ENCODE measurements at regions not wholly inside any gene's neighbourhood (a gene's known extent, or its start where the extent isn't known, plus 50 kb on each side); places are given as distances from the start of the nearest gene placed in this dataset.

DNA sequence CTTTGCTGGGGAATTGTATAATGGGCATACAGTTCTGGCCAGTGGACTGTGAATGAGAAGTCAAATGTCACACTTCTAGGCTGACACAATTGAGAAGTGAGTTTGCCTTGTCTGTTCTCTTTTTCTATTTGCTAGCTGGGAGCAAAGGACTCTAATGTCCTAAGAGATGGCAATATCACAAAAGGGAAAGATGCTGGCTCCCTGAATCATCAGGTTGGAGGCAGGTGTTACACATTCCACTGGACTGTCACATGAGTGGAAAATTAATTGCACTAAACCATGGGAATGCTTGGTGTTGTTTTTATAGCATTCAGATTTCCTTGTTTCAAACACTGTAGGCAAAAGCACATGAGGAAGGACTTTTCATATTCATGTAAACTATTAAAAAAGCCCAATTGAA lies 388.3 kb downstream of the ADAM29 start:
- FAIRE-seq (no peak), DNase-seq (ENCODE audit: low read depth, low spot score) (no peak)
- TF ChIP-seq EZH2 (IDR thresholded peaks at IDR 0.05; ENCODE audit: low read length), result no peak
- TF ChIP-seq, protein P1, sequence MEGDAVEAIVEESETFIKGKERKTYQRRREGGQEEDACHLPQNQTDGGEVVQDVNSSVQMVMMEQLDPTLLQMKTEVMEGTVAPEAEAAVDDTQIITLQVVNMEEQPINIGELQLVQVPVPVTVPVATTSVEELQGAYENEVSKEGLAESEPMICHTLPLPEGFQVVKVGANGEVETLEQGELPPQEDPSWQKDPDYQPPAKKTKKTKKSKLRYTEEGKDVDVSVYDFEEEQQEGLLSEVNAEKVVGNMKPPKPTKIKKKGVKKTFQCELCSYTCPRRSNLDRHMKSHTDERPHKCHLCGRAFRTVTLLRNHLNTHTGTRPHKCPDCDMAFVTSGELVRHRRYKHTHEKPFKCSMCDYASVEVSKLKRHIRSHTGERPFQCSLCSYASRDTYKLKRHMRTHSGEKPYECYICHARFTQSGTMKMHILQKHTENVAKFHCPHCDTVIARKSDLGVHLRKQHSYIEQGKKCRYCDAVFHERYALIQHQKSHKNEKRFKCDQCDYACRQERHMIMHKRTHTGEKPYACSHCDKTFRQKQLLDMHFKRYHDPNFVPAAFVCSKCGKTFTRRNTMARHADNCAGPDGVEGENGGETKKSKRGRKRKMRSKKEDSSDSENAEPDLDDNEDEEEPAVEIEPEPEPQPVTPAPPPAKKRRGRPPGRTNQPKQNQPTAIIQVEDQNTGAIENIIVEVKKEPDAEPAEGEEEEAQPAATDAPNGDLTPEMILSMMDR (optimal IDR thresholded peaks at IDR 0.05 in 1 of 3, IDR thresholded peaks at IDR 0.05 in 1 of 3, conservative IDR thresholded peaks at IDR 0.05 in 1 of 3; ENCODE audit: extremely low read depth in 1 of 3, insufficient read depth in 2 of 3, low read length in 3 of 3), result no peak
- Histone ChIP-seq H3K9me3 (ENCODE audit: control insufficient read depth, low read depth, low read length) (no peaks in the 10 kb centered on the region), H3K9ac (ENCODE audit: control insufficient read depth, extremely low read depth, insufficient read depth, low read length) (no peak overlapping the region), H3K79me2 (ENCODE audit: control insufficient read depth, insufficient read depth, low read length) (no peaks in the 10 kb centered on the region), H3K27me3 (ENCODE audit: control insufficient read depth, extremely low read depth, insufficient read depth, low read length) (no peaks in the 10 kb centered on the region), H4K20me1 (ENCODE audit: control insufficient read depth, extremely low read depth, insufficient read depth, low read length) (no peaks in the 10 kb centered on the region), H3K36me3 (ENCODE audit: control insufficient read depth in 2 of 2, extremely low read depth in 1 of 2, insufficient read depth in 2 of 2, low read length in 2 of 2) (no peaks in the 10 kb centered on the region), H2AFZ (ENCODE audit: control insufficient read depth, low read length) (no peak overlapping the region), H3K27ac (ENCODE audit: control insufficient read depth, insufficient read depth, low read length) (no peak overlapping the region), H3K4me1 (ENCODE audit: control insufficient read depth, extremely low read depth, insufficient read depth, low read length) (no peaks in the 10 kb centered on the region), H3K4me3 (ENCODE audit: control insufficient read depth in 2 of 3, extremely low read depth in 1 of 3, insufficient read depth in 2 of 3, low read depth in 1 of 3, low read length in 3 of 3) (no peak overlapping the region), H3K9me1 (ENCODE audit: control insufficient read depth, extremely low read depth, insufficient read depth, low read length) (no peaks in the 10 kb centered on the region), H3K4me2 (ENCODE audit: control insufficient read depth, extremely low read depth, insufficient read depth, low read depth, low read length) (no peak overlapping the region)
- dilution Hi-C loops (cut with MboI; ENCODE audit: extremely low pct_ligation_motif_present, low sequenced_read_pairs), result no loop called here

DNA sequence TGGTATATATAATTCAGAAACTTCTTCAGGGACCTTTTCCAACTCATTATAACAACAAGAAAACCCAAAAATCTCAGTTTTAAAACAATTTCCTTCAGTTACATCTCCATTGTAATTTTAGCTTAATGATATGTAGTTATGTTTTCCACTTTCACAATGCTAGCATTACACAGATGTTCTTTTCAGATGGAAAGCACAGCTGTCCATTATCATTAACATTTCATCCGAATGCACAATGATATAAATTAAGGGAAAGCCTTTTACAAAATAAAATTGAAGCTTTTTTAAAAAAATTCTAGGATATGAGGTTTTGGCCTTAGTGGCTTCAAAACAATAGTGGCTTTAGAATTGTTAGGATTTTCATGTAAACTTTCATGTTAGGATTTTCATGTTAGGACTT lies 389.2 kb downstream of the ADAM29 start:
- Histone ChIP-seq H3K4me2 (ENCODE audit: control insufficient read depth, extremely low read depth, insufficient read depth, low read depth, low read length) (no peak overlapping the region), H3K9me1 (ENCODE audit: control insufficient read depth, extremely low read depth, insufficient read depth, low read length) (no peaks in the 10 kb centered on the region), H3K27ac (ENCODE audit: control insufficient read depth, insufficient read depth, low read length) (no peak overlapping the region), H3K4me3 (ENCODE audit: control insufficient read depth in 2 of 3, extremely low read depth in 1 of 3, insufficient read depth in 2 of 3, low read depth in 1 of 3, low read length in 3 of 3) (no peak overlapping the region), H3K9me3 (ENCODE audit: control insufficient read depth, low read depth, low read length) (no peaks in the 10 kb centered on the region), H3K36me3 (ENCODE audit: control insufficient read depth in 2 of 2, extremely low read depth in 1 of 2, insufficient read depth in 2 of 2, low read length in 2 of 2) (no peaks in the 10 kb centered on the region), H3K79me2 (ENCODE audit: control insufficient read depth, insufficient read depth, low read length) (no peaks in the 10 kb centered on the region), H2AFZ (ENCODE audit: control insufficient read depth, low read length) (no peak overlapping the region), H4K20me1 (ENCODE audit: control insufficient read depth, extremely low read depth, insufficient read depth, low read length) (no peaks in the 10 kb centered on the region), H3K9ac (ENCODE audit: control insufficient read depth, extremely low read depth, insufficient read depth, low read length) (no peak overlapping the region), H3K4me1 (ENCODE audit: control insufficient read depth, extremely low read depth, insufficient read depth, low read length) (no peaks in the 10 kb centered on the region), H3K27me3 (ENCODE audit: control insufficient read depth, extremely low read depth, insufficient read depth, low read length) (no peaks in the 10 kb centered on the region)
- dilution Hi-C loops (cut with MboI; ENCODE audit: extremely low pct_ligation_motif_present, low sequenced_read_pairs), result no loop called here
- TF ChIP-seq, protein P1 (optimal IDR thresholded peaks at IDR 0.05 in 1 of 3, IDR thresholded peaks at IDR 0.05 in 1 of 3, conservative IDR thresholded peaks at IDR 0.05 in 1 of 3; ENCODE audit: extremely low read depth in 1 of 3, insufficient read depth in 2 of 3, low read length in 3 of 3), result no peak
- no peak for TF ChIP-seq EZH2 (IDR thresholded peaks at IDR 0.05; ENCODE audit: low read length)
- FAIRE-seq (no peak), DNase-seq (ENCODE audit: low read depth, low spot score) (no peak)

All from keratinocyte (primary cell).